Hepatic stellate cell (primary cell): ENCODE measurements at regions not wholly inside any gene's neighbourhood (a gene's known extent, or its start where the extent isn't known, plus 50 kb on each side); places are given as distances from the start of the nearest gene placed in this dataset.

Experiments used
- DNase-seq: peaks from one replicate; pipeline ENCODE4 v3.0.0; 2011; ENCODE audit warnings: low spot score

GRCh38 chr2:147501968-147502367 lies 342.9 kb upstream of the ACVR2A start:
- DNase-seq, result no peak

- DNase-seq, result no peak
Observed at GRCh38 chr2:147500819-147501395, 343.9 kb upstream of the ACVR2A start.

GRCh38 chr2:147500229-147500628 lies 344.6 kb upstream of the ACVR2A start:
- no peak for DNase-seq

- DNase-seq, result no peak
Observed at GRCh38 chr2:147499785-147500184, 345.0 kb upstream of the ACVR2A start.

GRCh38 chr2:147495734-147496133 lies 349.1 kb upstream of the ACVR2A start:
- DNase-seq, result no peak

GRCh38 chr2:147492471-147492870 lies 352.4 kb upstream of the ACVR2A start:
- no peak for DNase-seq

GRCh38 chr2:147491506-147491905 lies 353.3 kb upstream of the ACVR2A start:
- no peak for DNase-seq

GRCh38 chr2:147490401-147491261 lies 354.2 kb upstream of the ACVR2A start:
- no peak for DNase-seq

- DNase-seq, result no peak
Observed at GRCh38 chr2:147488472-147488871, 356.4 kb upstream of the ACVR2A start.

GRCh38 chr2:147487978-147488289 lies 356.9 kb upstream of the ACVR2A start:
- DNase-seq, result no peak

GRCh38 chr2:147487286-147487977 lies 357.4 kb upstream of the ACVR2A start:
- DNase-seq, result no peak

GRCh38 chr2:147485210-147485851 lies 359.5 kb upstream of the ACVR2A start:
- DNase-seq, result no peak

- DNase-seq, result no peak
Observed at GRCh38 chr2:147483911-147484310, 360.9 kb upstream of the ACVR2A start.

- DNase-seq, result no peak
Observed at GRCh38 chr2:147482916-147483669, 361.7 kb upstream of the ACVR2A start.

- DNase-seq, result no peak
Observed at GRCh38 chr2:147482111-147482895, 362.5 kb upstream of the ACVR2A start.

- no peak for DNase-seq
Observed at GRCh38 chr2:147479358-147479757, 365.5 kb upstream of the ACVR2A start.

GRCh38 chr2:147473075-147473474 lies 371.8 kb upstream of the ACVR2A start:
- DNase-seq, result no peak

- DNase-seq, result no peak
Observed at GRCh38 chr2:147471126-147471525, 373.7 kb upstream of the ACVR2A start.

- no peak for DNase-seq
Observed at GRCh38 chr2:147469471-147469870, 375.4 kb upstream of the ACVR2A start.

GRCh38 chr2:147468963-147469362 lies 375.9 kb upstream of the ACVR2A start:
- DNase-seq, result no peak

GRCh38 chr2:147468349-147468748 lies 376.5 kb upstream of the ACVR2A start:
- DNase-seq, result no peak
